RWPE1 (cell line): ENCODE measurements at regions not wholly inside any gene's neighbourhood (a gene's known extent, or its start where the extent isn't known, plus 50 kb on each side); places are given as distances from the start of the nearest gene placed in this dataset.
"Not testable (repeated sequence)": the region's sequence is repeated elsewhere in the genome, so short reads cannot be mapped to it uniquely, and the experiment has no call there.

Experiments
- CTCF ChIA-PET: fragments of 350-600 bp; sonication (Branson Sonifier 250); formaldehyde crosslinking; extraction: SDS; loops from one replicate; lab custom pipeline; 2021; lab: Yijun Ruan, JAX
- POLR2A ChIA-PET: fragments of 400-600 bp; formaldehyde crosslinking; extraction: SDS; loops from one replicate; lab custom pipeline; 2020; ENCODE audit warnings: antibody characterized with exemption; ENCODE audit not compliant: low non-redundant PET; lab: Yijun Ruan, JAX
- DNase-seq: peaks from one replicate; pipeline ENCODE4 v3.0.0; 2012; ENCODE audit warnings: low spot score
- H3K27ac ChIP-seq: fragments of 450-650 bp; 2 replicates; pipeline ENCODE4 v1.5.1; 2017
- TF ChIP-seq, protein P1 (sequence below): fragments of 450-650 bp; conservative IDR thresholded peaks from 2 replicates; pipeline ENCODE4 v1.5.1; 2017; ENCODE audit warnings: low read depth, mild to moderate bottlenecking

GRCh38 chr15:72845981-72846383 is 62.4 kb upstream of the ADPGK start:
- ChIA-PET POLR2A (no interaction called here), CTCF (no interaction called here)
- H3K27ac ChIP-seq: no peak overlapping the region
- TF ChIP-seq, protein P1, sequence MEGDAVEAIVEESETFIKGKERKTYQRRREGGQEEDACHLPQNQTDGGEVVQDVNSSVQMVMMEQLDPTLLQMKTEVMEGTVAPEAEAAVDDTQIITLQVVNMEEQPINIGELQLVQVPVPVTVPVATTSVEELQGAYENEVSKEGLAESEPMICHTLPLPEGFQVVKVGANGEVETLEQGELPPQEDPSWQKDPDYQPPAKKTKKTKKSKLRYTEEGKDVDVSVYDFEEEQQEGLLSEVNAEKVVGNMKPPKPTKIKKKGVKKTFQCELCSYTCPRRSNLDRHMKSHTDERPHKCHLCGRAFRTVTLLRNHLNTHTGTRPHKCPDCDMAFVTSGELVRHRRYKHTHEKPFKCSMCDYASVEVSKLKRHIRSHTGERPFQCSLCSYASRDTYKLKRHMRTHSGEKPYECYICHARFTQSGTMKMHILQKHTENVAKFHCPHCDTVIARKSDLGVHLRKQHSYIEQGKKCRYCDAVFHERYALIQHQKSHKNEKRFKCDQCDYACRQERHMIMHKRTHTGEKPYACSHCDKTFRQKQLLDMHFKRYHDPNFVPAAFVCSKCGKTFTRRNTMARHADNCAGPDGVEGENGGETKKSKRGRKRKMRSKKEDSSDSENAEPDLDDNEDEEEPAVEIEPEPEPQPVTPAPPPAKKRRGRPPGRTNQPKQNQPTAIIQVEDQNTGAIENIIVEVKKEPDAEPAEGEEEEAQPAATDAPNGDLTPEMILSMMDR: no peak
- no peak for DNase-seq

- CTCF ChIA-PET: no interaction called here
- no peak overlapping the region for H3K27ac ChIP-seq
- TF ChIP-seq, protein P1: no peak
- POLR2A ChIA-PET: no interaction called here
- no peak for DNase-seq
These were observed 60.5 kb upstream of the ADPGK start for GRCh38 chr15:72844067-72844466.

DNA sequence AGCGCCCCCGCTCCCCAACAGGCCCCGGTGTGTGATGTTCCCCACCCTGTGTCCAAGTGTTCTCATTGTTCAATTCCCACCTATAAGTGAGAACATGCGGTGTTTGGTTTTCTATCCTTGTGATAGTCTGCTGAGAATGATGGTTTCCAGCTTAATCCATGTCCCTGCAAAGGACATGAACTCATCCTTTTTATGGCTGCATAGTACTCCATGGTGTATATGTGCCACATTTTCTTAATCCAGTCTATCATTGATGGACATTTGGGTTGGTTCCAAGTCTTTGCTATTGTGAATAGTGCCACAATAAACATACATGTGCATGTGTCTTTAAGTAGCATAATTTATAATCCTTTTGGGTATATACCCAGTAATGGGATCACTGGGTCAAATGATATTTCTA is 59.8 kb upstream of the ADPGK start:
- CTCF ChIA-PET, H3K27ac ChIP-seq, POLR2A ChIA-PET, DNase-seq: not testable (repeated sequence)

DNA sequence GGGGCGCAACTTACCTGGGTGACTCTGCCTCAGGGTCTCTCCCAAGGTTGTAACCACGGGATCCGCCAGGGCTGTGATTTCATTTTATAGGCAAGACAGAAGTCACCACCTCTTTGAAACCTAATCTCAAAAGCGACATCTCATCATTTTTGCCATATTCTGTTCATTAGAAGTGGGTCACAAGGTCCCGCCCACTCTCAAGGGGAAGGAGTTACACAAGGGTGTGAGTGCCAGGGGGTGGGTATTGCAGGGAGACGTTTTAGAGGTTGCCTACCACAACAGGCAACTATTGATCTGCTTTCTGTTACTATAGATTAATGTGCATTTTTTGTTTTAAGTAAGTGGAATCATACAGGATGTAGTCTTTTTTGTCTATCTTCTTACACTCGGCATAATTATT is 56.6 kb upstream of the ADPGK start:
- no peak for DNase-seq
- POLR2A ChIA-PET: no interaction called here
- CTCF ChIA-PET: no interaction called here
- TF ChIP-seq, protein P1: no peak
- H3K27ac ChIP-seq: no peak overlapping the region

DNA sequence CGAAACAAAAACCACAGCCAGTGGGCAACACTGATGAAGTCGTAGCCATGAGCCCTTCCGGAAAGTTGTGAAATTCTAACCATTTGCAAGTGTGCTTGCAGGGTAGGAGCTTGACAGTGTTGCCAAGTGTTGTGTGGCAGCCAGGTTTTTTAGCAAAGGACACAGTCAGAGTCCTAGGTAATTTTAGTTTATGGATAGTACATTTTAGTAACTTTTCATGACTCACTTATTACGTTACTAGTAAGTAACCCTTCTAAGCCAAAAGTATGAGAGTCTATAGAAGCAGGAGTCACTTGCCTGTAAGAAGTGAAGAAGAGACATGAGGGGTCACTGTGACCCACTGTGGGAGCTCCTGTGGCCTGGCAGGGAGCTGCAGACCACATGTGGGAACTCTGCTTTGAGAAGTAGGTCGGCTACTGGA is 54.8 kb upstream of the ADPGK start:
- TF ChIP-seq, protein P1: no peak
- CTCF ChIA-PET: no interaction called here
- no peak overlapping the region for H3K27ac ChIP-seq
- DNase-seq: no peak
- POLR2A ChIA-PET: no interaction called here

- POLR2A ChIA-PET: no interaction called here
- DNase-seq: no peak
- CTCF ChIA-PET: interaction anchor here (0.6 to 0.7 kb wide), 3 partner anchors 15 to 292 kb away, joined by 4 to 7 read pairs (median 6); no protein-coding TSS in a partner anchor
- TF ChIP-seq, protein P1: no peak
- no peak overlapping the region for H3K27ac ChIP-seq
These were observed 53.2 kb upstream of the ADPGK start for GRCh38 chr15:72836676-72837330.

DNA sequence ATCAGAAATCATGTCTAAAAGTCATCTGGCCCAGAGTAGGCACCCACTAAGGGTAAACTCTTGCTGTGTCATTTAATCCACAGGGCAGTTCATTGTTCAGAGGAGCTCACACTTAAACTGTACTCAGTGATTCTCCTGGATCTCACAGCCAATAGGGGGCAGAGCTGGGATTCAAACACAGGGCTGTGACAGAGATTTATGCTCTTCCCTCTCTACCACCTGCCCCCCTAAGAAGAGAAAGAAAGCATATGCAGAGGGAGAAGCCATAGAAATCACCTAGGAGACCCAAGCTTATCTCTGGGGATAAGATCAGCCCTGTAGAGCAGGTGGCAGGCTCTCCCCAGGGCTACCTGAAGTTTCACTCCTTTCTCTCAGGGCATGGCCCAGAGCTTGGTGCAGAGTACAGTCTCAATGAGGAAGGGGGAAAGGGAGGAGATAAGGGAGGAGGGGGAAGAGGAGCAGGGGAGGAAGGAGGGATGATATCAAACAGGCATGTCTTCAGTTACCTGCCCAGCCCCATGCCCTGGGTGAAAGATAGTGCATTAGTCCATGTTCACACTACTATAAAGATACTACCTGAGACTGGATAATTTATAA is 51.8 kb upstream of the ADPGK start:
- CTCF ChIA-PET: interaction anchor here (0.6 to 1.0 kb wide), 2 partner anchors 12 to 60 kb away, joined by 3 read pairs; no protein-coding TSS in a partner anchor
- TF ChIP-seq, protein P1: no peak; the same call in 1 of the 2 replicates
- POLR2A ChIA-PET: no interaction called here
- no peak overlapping the region for H3K27ac ChIP-seq
- no peak for DNase-seq
